Superior temporal gyrus (tissue), 1 donor: ENCODE measurements at regions not wholly inside any gene's neighbourhood (a gene's known extent, or its start where the extent isn't known, plus 50 kb on each side); places are given as distances from the start of the nearest gene placed in this dataset.
"Not testable (repeated sequence)": the region's sequence is repeated elsewhere in the genome, so short reads cannot be mapped to it uniquely, and the experiment has no call there.

Experiments
- DNase-seq: peaks from one replicate; pipeline ENCODE4 v3.0.0-alpha.2; 2016; ENCODE audit errors: extremely low spot score

GRCh38 chr20:4435671-4436455 lies 186.8 kb upstream of the ADRA1D start:
- no peak for DNase-seq

- no peak for DNase-seq
Measured at GRCh38 chr20:4435225-4435624, 186.1 kb upstream of the ADRA1D start.

- no peak for DNase-seq
Measured at GRCh38 chr20:4434681-4435080, 185.6 kb upstream of the ADRA1D start.

GRCh38 chr20:4431446-4431845 lies 182.4 kb upstream of the ADRA1D start:
- no peak for DNase-seq

GRCh38 chr20:4430826-4431225 lies 181.7 kb upstream of the ADRA1D start:
- DNase-seq = not testable (repeated sequence)

- DNase-seq = peak; percentile 35
Measured at GRCh38 chr20:4427940-4428586, 179.0 kb upstream of the ADRA1D start.

- DNase-seq = no peak
Measured at GRCh38 chr20:4418141-4418540, 169.1 kb upstream of the ADRA1D start.

GRCh38 chr20:4415281-4415680 lies 166.2 kb upstream of the ADRA1D start:
- DNase-seq = no peak

- DNase-seq = no peak
Measured at GRCh38 chr20:4413314-4414049, 164.4 kb upstream of the ADRA1D start.

- DNase-seq = no peak
Measured at GRCh38 chr20:4412216-4412615, 163.1 kb upstream of the ADRA1D start.

- no peak for DNase-seq
Measured at GRCh38 chr20:4411744-4412143, 162.7 kb upstream of the ADRA1D start.

- DNase-seq = no peak
Measured at GRCh38 chr20:4406627-4407026, 157.5 kb upstream of the ADRA1D start.

- DNase-seq = no peak
Measured at GRCh38 chr20:4401601-4402000, 152.5 kb upstream of the ADRA1D start.

- DNase-seq = no peak
Measured at GRCh38 chr20:4384961-4385360, 135.9 kb upstream of the ADRA1D start.

- DNase-seq = no peak
Measured at GRCh38 chr20:4383961-4384360, 134.9 kb upstream of the ADRA1D start.

GRCh38 chr20:4375881-4376280 lies 126.8 kb upstream of the ADRA1D start:
- DNase-seq = peak; percentile 54

- DNase-seq = no peak
Measured at GRCh38 chr20:4373454-4373853, 124.4 kb upstream of the ADRA1D start.

- DNase-seq = no peak
Measured at GRCh38 chr20:4371623-4372251, 122.7 kb upstream of the ADRA1D start.

GRCh38 chr20:4370851-4371250 lies 121.8 kb upstream of the ADRA1D start:
- DNase-seq = no peak

- DNase-seq = no peak
Measured at GRCh38 chr20:4369798-4370124, 120.7 kb upstream of the ADRA1D start.

GRCh38 chr20:4369119-4369797 lies 120.2 kb upstream of the ADRA1D start:
- DNase-seq = no peak

- DNase-seq = no peak
Measured at GRCh38 chr20:4366076-4366475, 117.0 kb upstream of the ADRA1D start.
